Spleen (tissue), 7 donors: ENCODE measurements at regions not wholly inside any gene's neighbourhood (a gene's known extent, or its start where the extent isn't known, plus 50 kb on each side); places are given as distances from the start of the nearest gene placed in this dataset.

Experiments used
- CTCF ChIP-seq, 11 experiments: fragments of 200-600 bp in 7 of 11; fragments of 450-650 bp in 4 of 11; sonication (generic) in 4 of 11; IDR thresholded peaks in 8 of 11; conservative IDR thresholded peaks in 3 of 11; 1 replicate in 7 of 11; 2 replicates in 4 of 11; pipeline versions ENCODE4 v1.4.0 to v1.8.0; 2016 to 2021; ENCODE audit warnings: antibody characterized with exemption in 11 of 11, inconsistent platforms in 4 of 11, mild to moderate bottlenecking in 1 of 11
- POLR2A ChIP-seq, 3 donors: fragments of 450-650 bp; IDR thresholded peaks; one replicate each; pipeline ENCODE4 v1.5.1; 2017; ENCODE audit warnings: antibody characterized with exemption in 3 of 3, mild to moderate bottlenecking in 1 of 3
- POLR2AphosphoS5 ChIP-seq, 3 donors: sonication (generic); formaldehyde crosslinking; IDR thresholded peaks; one replicate each; pipeline ENCODE4 v1.5.1; 2017; ENCODE audit warnings: antibody characterized with exemption in 3 of 3
- donor health status: DM: no; HTN: no; CAD: no; lungs with moderate emphysema.
- donor health status: DM: no; HTN: no; CAD: no.
- donor health status: DM: no; HTN: no; CAD: no.

DNA sequence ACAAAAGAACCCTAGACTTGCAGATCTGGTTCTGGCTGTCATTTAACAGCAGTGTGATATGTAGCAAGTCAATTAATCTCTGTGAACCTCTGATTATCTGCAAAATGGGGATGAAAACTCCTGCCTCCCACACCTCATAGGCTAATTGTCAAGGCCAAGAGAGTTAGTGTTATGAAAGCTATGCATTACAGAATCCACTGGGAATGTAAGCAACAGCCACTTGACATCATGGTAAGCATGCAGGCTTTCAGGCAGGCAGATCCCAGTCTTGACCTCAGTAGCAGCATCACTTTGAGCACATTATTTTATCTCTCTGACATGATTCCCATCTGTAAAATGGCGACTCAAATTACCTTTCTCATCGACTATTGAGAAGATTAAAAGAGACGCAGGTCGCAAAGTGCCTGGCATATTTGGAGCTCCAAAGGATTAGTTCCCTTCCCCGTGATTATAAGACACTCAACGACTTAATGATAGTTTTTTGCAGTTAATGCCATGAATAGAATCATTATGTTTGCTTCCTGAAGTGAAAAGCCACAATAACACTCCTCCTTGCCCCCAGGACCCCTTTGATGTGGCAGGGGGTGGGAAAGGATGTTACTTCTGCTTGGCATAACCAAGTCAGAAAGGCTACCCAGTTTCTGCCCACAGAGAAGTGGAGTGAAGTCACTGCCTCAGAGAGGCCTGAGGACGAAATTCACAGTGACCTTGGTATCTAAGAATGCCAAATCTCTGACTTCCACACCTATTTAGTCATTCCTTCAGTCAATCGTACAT, 273.0 kb upstream of the NFIA start:
- TF ChIP-seq CTCF (IDR thresholded peaks at IDR 0.05 in 8 of 11, conservative IDR thresholded peaks at IDR 0.05 in 3 of 11) (no peak), POLR2AphosphoS5 (IDR thresholded peaks at IDR 0.05) (no peak), POLR2A (IDR thresholded peaks at IDR 0.05) (no peak)
